ENCODE measurements at regions not wholly inside any gene's neighbourhood (a gene's known extent, or its start where the extent isn't known, plus 50 kb on each side); places are given as distances from the start of the nearest gene placed in this dataset.

GRCh38 chr12:116441292-116441691 is 117.9 kb upstream of the MAP1LC3B2 start:
- Histone ChIP-seq H3K36me3 (ENCODE audit: control insufficient read depth, insufficient read depth, low read length) (no peaks in the 10 kb centered on the region), H3K27me3 (ENCODE audit: control insufficient read depth, insufficient read depth, low read length) (no peaks in the 10 kb centered on the region), H3K4me3 (ENCODE audit: low read depth, low read length) (no peak overlapping the region)
- POLR2A ChIA-PET: no interaction called here
- no peak for DNase-seq (ENCODE audit: low read depth)
- TF ChIP-seq CTCF (IDR thresholded peaks at IDR 0.05; ENCODE audit: insufficient read depth, low read depth, low read length): no peak
- CTCF ChIA-PET: interaction anchor here (0.6 kb wide), 1 partner anchor 1619 kb away, joined by 3 read pairs; no protein-coding TSS in a partner anchor

- no peak for DNase-seq (ENCODE audit: low read depth)
- no peaks in the 10 kb centered on the region for H3K27me3 ChIP-seq (ENCODE audit: control insufficient read depth, insufficient read depth, low read length)
- CTCF ChIA-PET: no interaction called here
- POLR2A ChIA-PET: no interaction called here
- TF ChIP-seq CTCF (IDR thresholded peaks at IDR 0.05; ENCODE audit: insufficient read depth, low read depth, low read length): no peak
- no peaks in the 10 kb centered on the region for H3K36me3 ChIP-seq (ENCODE audit: control insufficient read depth, insufficient read depth, low read length)
- no peak overlapping the region for H3K4me3 ChIP-seq (ENCODE audit: low read depth, low read length)
These were observed 116.9 kb upstream of the MAP1LC3B2 start for GRCh38 chr12:116442304-116442703.

- Histone ChIP-seq H3K4me3 (ENCODE audit: low read depth, low read length) (no peak overlapping the region), H3K36me3 (ENCODE audit: control insufficient read depth, insufficient read depth, low read length) (no peaks in the 10 kb centered on the region), H3K27me3 (ENCODE audit: control insufficient read depth, insufficient read depth, low read length) (no peaks in the 10 kb centered on the region)
- CTCF ChIA-PET: interaction anchor here (0.6 to 0.7 kb wide), 2 partner anchors 38 to 165 kb away, joined by 3 read pairs; no protein-coding TSS in a partner anchor
- DNase-seq (ENCODE audit: low read depth): no peak
- POLR2A ChIA-PET: interaction anchor here (0.6 kb wide), 1 partner anchor 172 kb away, joined by 14 read pairs; no protein-coding TSS in a partner anchor
- TF ChIP-seq CTCF (IDR thresholded peaks at IDR 0.05; ENCODE audit: insufficient read depth, low read depth, low read length): no peak
These were observed 116.2 kb upstream of the MAP1LC3B2 start for GRCh38 chr12:116442946-116443345.

GRCh38 chr12:116443821-116444589 is 115.2 kb upstream of the MAP1LC3B2 start:
- CTCF ChIA-PET: no interaction called here
- Histone ChIP-seq H3K36me3 (ENCODE audit: control insufficient read depth, insufficient read depth, low read length) (no peaks in the 10 kb centered on the region), H3K27me3 (ENCODE audit: control insufficient read depth, insufficient read depth, low read length) (no peaks in the 10 kb centered on the region), H3K4me3 (ENCODE audit: low read depth, low read length) (no peak overlapping the region)
- no peak for TF ChIP-seq CTCF (IDR thresholded peaks at IDR 0.05; ENCODE audit: insufficient read depth, low read depth, low read length)
- DNase-seq (ENCODE audit: low read depth): no peak
- POLR2A ChIA-PET: no interaction called here

GRCh38 chr12:116444590-116444943 is 114.6 kb upstream of the MAP1LC3B2 start:
- no peak for DNase-seq (ENCODE audit: low read depth)
- TF ChIP-seq CTCF (IDR thresholded peaks at IDR 0.05; ENCODE audit: insufficient read depth, low read depth, low read length): no peak
- Histone ChIP-seq H3K36me3 (ENCODE audit: control insufficient read depth, insufficient read depth, low read length) (no peaks in the 10 kb centered on the region), H3K27me3 (ENCODE audit: control insufficient read depth, insufficient read depth, low read length) (no peaks in the 10 kb centered on the region), H3K4me3 (ENCODE audit: low read depth, low read length) (no peak overlapping the region)
- ChIA-PET POLR2A (no interaction called here), CTCF (interaction anchor here (0.6 kb wide), 1 partner anchor 86 kb away, joined by 3 read pairs; no protein-coding TSS in a partner anchor)
